ENCODE measurements at regions not wholly inside any gene's neighbourhood (a gene's known extent, or its start where the extent isn't known, plus 50 kb on each side); places are given as distances from the start of the nearest gene placed in this dataset.

- intact Hi-C loops (cut with DNase I): no loop called here
- no peaks in the 10 kb centered on the region for H3K36me3 ChIP-seq
- no peaks in the 10 kb centered on the region for H3K9me3 ChIP-seq
- DNase-seq: no peak
- H3K27me3 ChIP-seq (ENCODE audit: low read depth): no peaks in the 10 kb centered on the region
- no peaks in the 10 kb centered on the region for H3K4me1 ChIP-seq
- TF ChIP-seq, protein P1, sequence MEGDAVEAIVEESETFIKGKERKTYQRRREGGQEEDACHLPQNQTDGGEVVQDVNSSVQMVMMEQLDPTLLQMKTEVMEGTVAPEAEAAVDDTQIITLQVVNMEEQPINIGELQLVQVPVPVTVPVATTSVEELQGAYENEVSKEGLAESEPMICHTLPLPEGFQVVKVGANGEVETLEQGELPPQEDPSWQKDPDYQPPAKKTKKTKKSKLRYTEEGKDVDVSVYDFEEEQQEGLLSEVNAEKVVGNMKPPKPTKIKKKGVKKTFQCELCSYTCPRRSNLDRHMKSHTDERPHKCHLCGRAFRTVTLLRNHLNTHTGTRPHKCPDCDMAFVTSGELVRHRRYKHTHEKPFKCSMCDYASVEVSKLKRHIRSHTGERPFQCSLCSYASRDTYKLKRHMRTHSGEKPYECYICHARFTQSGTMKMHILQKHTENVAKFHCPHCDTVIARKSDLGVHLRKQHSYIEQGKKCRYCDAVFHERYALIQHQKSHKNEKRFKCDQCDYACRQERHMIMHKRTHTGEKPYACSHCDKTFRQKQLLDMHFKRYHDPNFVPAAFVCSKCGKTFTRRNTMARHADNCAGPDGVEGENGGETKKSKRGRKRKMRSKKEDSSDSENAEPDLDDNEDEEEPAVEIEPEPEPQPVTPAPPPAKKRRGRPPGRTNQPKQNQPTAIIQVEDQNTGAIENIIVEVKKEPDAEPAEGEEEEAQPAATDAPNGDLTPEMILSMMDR (IDR thresholded peaks at IDR 0.05): peak; percentile 25
- no peak for ATAC-seq
- H3K27ac ChIP-seq: no peak overlapping the region
- H3K4me3 ChIP-seq: no peak overlapping the region
Observed at GRCh38 chr14:82855912-82856391, 1322.3 kb upstream of the SEL1L start.

GRCh38 chr14:82861313-82861712 lies 1327.7 kb upstream of the SEL1L start:
- TF ChIP-seq, protein P1 (IDR thresholded peaks at IDR 0.05): no peak
- Histone ChIP-seq H3K27ac (no peak overlapping the region), H3K9me3 (peaks cover 4% of the 10 kb centered on the region), H3K4me1 (no peaks in the 10 kb centered on the region), H3K27me3 (ENCODE audit: low read depth) (no peaks in the 10 kb centered on the region), H3K4me3 (no peak overlapping the region), H3K36me3 (no peaks in the 10 kb centered on the region)
- intact Hi-C loops (cut with DNase I): no loop called here
- DNase-seq: no peak
- no peak for ATAC-seq

- Histone ChIP-seq H3K4me3 (no peak overlapping the region), H3K27me3 (ENCODE audit: low read depth) (no peaks in the 10 kb centered on the region), H3K27ac (no peak overlapping the region), H3K36me3 (no peaks in the 10 kb centered on the region), H3K9me3 (no peaks in the 10 kb centered on the region), H3K4me1 (no peaks in the 10 kb centered on the region)
- TF ChIP-seq, protein P1 (IDR thresholded peaks at IDR 0.05): peak; percentile 19
- intact Hi-C loops (cut with DNase I): no loop called here
- ATAC-seq (no peak), DNase-seq (no peak)
Observed at GRCh38 chr14:82872494-82872893, 1338.8 kb upstream of the SEL1L start.

DNA sequence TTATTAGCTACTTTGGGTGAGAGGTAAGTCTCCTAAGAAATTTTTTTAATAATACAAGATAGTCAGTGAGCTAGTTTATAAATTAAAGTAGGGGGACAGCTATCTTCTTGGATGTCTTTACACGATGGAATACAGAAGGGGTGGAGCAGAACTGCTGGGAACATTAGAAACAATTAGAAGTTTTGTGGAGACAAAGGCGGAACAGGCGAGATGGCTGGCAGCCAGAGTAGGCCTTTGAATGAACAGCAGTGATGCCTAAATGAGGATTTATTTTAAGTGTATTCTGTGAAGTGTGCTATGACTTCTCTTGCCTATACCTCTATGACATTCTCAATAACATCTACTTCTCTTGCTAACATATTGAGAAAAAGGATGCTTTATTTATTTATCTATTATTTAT lies 1345.3 kb upstream of the SEL1L start:
- Histone ChIP-seq H3K36me3 (no peaks in the 10 kb centered on the region), H3K27me3 (ENCODE audit: low read depth) (no peaks in the 10 kb centered on the region), H3K9me3 (no peaks in the 10 kb centered on the region), H3K4me3 (no peak overlapping the region), H3K27ac (no peak overlapping the region), H3K4me1 (no peaks in the 10 kb centered on the region)
- TF ChIP-seq, protein P1 (IDR thresholded peaks at IDR 0.05): no peak
- no peak for DNase-seq
- intact Hi-C loops (cut with DNase I): no loop called here
- ATAC-seq: no peak

DNA sequence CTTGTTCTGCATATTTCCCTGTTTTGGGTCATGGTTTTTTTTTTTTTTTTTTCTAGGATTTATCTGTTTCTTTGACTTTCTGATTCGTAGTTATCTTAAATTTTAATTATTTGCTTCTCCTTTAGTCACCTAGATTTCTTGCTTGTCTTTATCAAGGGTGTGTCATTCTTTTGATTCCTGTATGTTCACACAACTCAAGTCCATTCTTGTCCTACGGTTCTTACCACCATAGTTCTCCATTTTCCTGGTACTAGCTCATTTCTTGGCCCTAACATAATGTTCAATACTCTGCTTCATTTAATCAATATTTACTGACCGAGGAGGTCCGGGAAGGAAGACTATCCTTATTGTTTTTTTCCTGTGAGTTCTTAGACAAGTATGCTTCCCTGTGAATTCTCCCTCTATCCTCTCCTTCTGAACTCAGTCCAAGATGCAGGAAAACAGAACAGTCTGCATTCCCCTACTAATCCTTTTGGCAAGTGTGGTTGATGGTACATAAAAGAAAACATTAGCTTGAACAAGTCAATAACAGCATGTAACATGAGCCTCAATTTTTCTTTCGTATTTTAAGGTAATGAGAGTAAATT lies 1346.4 kb upstream of the SEL1L start:
- Histone ChIP-seq H3K36me3 (no peaks in the 10 kb centered on the region), H3K4me3 (no peak overlapping the region), H3K27ac (no peak overlapping the region), H3K27me3 (ENCODE audit: low read depth) (no peaks in the 10 kb centered on the region), H3K9me3 (no peaks in the 10 kb centered on the region), H3K4me1 (no peaks in the 10 kb centered on the region)
- no peak for DNase-seq
- TF ChIP-seq, protein P1 (IDR thresholded peaks at IDR 0.05): no peak
- intact Hi-C loops (cut with DNase I): no loop called here
- ATAC-seq: no peak
